Dedifferentiated amniotic fluid mesenchymal stem cell (primary cell): ENCODE measurements at regions not wholly inside any gene's neighbourhood (a gene's known extent, or its start where the extent isn't known, plus 50 kb on each side); places are given as distances from the start of the nearest gene placed in this dataset.
"Not testable (repeated sequence)": the region's sequence is repeated elsewhere in the genome, so short reads cannot be mapped to it uniquely, and the experiment has no call there.

Source experiments
- DNase-seq: peaks from one replicate; pipeline ENCODE4 v3.0.0-alpha.2; 2016; ENCODE audit errors: extremely low spot score

DNA sequence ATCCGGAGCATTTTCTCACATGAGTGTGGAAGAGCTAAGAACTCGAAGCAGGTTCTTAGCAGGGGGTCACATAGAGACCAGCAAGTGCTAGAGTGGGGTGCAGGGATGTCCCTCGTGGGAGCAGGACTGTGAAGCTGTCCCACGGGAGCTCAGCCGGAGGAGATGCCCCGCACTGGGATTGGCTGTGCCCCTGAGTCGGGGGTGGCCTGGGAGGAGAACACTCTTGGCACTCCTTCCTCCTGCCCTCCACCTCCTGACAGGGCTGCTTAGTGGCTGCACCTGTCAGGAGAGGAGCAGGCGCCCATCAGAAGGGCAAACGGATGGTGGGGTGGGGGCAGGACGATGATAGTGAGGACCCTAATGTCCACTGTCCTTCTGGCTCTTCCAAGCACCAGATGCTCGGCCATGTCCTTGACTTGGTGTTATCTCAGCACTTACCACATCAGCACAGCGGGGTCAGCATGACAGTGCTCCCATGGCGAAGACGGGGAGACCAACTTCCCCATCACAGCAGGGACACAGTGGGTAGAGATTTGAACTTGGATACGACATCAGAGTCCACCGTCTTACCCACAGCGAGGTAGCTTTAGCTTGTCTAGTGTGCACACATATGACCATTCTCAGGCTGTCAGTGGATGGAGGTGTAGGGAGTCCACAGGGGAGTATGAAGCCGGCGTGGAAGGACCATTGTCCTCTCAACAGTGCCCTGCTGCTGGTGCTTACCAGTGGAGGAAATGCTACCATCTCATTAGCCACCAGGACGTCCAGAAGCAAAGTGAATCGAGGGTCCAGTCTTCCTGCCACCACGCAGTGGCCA, 142.5 kb upstream of the SHH start:
- DNase-seq: no peak

DNA sequence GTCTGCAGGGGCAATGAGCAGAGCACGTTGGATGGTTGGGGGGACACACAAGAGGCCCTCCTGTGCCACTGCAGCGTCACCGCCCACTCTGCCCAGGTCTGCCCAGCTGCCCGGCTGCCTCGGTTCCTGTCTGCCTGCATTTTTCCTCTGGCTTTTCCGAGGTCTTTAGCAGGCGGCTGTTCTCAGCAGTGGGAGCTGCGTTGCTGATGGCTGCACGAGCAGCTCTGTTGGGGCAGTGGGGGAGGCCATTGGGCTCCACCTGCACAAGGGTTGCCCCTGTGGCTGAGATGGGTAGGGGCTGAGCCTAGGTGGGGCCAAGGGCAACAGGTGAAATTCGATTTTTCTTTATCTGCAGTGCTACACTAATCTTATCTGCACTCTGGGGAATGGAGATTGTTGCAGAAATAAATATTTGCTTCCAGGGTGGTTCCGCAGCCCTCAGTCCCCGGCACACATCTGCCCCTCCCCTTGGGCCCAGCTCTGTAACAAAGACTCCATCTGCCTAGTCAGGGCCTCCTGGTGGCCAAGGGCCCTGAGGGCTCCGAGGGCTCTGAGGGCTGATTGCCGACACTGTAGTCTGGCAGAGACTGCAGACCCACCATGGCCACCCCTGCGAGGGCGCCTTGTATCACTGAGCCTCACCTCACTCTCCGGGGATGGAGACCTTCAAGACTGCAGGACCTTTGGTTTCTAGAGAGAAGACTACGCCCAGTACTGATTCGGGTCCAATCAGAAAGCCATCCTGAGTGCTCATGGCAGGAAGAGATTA, 141.7 kb upstream of the SHH start:
- no peak for DNase-seq

DNA sequence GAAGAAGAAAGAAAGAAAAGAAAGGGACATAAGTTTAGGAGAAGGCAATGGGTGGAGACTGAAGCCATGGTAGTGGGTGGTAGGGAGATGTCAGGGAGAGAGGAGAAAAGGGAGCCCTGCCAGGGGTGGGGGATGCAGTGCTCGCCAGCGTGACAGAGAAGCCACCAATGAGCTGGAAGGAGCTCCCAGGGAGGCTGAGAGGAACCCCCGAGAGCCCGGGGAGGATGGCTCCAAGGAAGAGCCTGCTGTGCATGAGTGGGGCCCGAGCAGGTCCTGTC, 141.2 kb upstream of the SHH start:
- DNase-seq: no peak

DNA sequence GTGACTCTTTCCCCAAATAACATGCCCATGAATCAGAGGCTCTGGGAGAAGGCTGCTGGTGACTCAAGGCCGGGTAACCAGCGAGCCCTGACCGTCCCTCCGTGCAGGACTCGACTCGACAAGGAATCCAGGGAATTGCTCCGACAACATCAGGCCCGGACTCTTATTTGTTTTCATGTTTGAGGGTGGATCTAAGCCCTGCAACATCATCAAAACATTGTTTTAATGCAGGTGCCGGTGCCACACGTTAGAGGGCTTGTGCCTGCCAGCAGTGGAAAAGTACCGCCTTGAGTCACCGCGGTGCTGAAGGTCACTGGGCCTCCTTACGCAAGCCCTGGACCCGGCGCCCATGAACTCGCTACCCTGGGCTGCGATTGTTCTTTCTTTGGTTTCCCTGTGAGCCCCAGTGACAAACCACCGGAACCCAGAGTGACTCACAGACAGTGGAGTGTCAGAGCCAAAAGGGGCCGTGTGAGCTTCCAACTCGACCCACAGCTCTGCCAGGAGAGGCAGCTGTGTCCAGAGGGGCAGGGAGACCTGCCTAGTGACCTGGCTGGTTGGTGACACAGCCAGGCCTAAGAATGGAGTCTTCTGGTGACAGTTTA, 139.4 kb upstream of the SHH start:
- DNase-seq: no peak

DNA sequence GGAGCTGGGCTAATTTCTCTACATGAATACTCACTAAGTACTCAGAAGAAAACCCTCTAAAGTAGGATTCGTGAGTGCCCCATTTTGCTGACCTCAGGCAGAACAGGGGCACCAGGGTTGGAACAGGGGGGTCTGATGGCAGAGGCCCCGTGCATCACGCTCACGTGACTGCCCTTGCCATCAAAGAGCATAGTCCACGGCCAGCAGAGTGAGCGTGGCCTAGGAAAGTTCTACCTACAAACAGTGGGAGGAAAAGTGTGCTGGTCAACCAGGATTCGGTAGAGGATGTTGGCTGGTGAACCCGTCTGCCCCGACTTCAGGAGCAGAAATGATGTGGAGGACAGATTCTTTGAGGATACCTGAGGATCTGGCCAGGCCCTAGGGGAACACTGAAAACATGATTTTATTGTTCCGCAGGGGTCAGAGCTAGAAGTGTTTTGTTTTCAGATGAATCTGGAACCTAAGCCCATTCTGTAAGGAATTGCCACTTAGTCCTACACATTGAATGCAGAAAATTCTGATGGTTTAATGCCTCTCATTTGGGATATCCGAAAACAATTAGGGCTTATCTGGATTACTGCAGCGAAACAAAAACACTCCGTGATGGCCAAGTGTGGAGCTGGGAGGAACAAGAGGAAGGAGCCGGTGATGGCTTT, 138.8 kb upstream of the SHH start:
- DNase-seq: no peak

DNA sequence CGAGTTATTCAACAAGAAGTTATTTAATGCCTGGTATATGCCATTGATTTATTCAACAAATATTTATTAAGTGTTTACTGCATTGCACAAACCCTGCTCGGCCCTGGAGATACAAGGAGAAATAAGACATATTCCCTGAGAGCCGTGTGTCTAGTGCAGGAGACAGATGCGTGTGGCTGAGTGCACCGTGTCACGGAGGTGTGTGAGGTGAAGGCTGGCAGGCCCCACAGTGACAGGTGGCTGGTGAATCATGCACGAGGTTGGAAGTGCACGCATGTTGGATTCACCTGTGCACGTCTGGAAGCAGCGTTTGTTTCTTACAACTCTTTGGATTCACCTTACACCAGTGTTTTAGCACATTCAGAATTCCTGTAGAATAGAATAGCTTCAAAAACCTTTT, 136.6 kb upstream of the SHH start:
- DNase-seq: no peak

DNA sequence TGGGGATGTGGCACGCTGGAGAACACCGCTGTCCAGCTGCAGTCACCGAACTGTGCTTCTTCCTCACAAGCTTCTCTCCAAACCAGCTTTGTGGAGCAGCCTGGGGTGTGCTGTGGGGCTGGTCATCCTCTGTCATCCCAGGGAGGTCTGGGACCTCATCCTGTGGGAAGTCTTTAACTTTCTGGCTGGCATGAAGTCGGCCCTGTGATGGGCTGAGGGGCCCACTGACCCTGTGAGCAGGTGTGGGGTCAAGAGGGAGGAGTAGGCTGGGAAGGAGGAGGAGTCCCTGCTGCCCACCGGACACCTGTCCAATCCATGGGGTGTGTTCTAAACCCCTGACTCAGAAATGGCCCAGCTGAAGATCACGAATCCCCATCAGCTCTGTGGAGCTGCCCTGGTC, 136.2 kb upstream of the SHH start:
- no peak for DNase-seq

DNA sequence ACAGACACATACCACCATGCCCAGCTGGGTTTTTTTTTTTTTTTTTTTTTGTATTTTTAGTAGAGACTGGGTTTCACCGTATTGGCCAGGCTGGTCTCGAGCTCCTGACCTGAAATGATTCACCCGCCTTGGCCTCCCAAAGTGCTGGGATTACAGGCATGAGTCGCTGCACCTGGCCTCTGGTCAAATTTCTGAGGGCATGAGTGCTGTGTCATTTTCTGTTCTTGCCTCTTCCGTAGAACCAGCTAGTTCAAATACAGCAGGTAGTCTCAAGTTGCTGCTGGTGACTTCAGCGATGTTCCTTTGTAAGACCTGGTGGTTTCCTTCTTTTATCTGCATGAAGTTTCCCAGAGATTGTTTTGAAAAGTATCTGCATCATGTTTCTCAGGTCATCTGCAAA, 134.8 kb upstream of the SHH start:
- DNase-seq: no peak

DNA sequence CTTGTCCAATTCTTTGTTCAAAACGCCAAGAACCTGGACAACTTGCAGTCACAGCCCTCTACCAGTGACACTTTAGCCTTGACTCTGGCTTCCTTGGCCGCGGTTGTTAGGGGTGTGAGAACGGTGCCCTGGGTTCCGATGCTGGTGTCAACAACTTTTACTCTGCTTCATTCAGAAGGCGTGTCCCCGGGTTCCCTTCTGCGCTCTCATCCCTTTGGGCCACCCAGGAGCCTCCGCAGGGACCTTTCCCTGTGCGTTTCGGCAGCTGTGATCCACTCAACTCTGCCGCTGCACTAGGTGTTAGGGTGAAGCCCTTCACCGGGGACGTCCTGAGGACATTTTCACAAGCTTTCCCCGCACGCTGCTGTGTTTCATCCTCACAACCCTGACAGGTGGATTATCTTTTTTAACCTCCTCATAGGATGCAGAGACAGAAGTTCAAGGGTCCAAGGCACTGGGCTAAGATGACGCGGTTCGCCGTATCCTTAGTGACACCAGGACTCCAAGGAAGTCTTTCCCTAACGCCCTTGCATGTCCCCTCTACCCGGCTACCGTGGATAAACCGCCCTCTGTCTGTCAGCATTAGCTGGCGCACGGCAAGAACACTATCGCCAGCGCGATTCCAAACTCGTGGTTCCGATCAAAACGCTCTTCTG, 133.5 kb upstream of the SHH start:
- no peak for DNase-seq

DNA sequence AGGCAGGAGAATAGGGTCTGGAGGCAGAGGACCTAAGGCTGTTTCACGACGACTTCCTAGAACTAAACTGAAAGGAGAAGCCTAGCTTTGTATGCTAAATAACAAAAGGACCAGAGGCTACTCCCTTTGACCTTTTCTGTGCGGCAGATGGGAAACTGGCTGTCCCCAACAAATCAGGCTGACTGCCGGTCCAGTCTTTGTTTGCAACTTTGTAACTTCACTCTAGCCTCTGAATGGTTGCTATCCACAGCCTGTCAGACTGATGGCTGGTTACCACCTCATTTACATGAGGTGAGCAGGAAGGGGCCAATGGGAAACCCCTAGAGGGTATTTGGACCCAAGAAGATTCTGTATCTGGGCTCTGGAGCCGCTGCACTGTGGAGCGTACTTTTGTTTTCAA, 132.6 kb upstream of the SHH start:
- no peak for DNase-seq

DNA sequence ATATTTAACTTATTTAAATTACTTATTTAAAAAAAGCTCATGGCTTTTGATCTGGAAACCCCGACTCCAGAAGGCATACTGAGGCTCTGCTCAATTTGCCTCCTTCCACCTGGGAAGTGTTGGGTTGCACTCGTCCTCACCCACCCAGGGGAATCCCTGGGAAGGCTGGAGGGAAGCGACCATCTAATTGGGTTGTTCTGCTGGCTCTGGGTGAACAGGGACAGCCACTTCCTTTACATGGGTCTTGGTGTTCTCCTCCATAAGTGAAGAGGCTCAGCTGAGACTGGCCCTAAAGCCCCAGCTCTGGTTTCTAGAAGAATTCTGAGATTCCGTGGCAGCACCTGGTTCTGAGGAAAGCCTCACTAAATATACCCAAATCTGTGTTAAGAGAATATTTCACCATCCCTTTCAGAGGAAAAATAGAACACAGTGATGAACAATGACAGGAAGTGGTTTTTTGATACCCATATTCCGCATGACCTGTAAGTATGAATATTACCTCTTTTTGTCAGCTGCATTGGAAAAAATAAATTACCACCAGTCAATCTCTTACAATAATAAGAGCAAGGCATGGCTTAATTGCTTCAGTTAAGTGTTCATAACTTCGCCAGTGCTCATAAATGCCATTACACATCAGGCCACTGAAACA, 131.1 kb upstream of the SHH start:
- DNase-seq: no peak

DNA sequence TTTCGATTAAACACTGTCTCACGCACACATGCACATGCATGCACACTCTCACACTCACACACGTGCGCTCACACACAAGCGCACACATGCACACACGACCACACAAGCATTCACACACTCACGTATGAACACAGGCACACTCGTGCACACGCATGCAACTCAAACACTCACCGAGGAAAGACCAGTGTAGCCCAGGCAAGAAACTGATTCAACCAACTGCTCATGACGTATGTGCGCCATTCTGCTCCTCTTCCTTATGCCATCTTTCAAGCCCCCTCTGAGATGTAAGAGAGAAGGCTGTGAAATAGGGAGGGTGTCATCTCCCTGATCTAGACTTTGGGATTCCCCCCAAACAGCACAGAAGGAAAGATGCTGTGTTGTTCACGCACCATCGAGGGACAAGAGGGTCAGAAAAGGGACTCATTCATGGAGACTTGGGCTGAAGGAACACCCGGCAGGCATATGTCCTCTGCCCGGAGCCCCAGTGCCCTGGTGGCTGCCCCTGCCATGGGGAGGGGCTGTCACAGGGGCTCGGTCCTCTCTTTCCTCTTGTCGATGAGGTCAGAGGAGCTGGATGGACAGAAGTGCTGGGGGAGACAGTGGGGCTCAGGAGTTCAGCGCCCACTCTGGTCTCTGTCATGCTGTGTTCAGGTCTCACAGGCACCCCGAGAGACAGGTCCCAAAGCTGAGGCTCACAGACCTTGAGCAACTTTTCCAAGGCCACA, 130.1 kb upstream of the SHH start:
- DNase-seq: no peak

DNA sequence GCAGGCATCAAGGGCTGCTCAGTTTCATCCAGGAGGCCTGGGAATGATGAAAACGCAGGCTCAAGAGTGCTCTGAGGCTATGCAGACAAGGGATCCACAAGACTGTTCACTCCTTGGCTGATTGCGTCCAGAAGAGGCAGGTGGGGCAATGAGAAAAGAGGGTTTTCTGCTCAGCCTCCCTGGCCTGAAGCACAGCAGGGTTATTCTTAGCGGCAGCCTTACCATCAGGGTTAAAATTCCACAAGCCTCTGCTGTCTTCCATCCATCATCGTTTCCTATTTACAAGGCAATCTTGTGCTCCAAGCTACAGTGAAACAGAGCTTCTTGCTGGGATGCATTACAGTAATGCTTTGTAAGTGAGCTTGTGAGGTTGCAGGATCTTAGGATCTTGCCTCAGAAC, 129.4 kb upstream of the SHH start:
- no peak for DNase-seq

DNA sequence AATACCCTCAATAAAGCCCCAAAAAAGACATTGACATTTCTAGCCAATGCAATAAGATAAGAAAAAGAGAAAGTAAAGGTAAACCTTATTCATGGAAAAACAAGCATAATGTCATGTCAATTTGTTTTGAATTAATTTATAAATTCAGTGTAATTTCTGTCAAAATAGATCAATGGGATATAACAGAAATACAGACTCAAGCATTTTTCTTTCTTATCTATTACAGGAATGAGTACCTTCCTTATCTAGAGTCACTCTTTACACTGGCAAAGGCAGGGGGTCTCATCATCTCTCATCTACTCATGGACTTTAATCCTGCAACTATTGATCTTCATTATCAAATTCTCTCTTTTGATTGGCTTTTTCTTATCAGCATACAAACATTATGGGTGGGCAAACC, 127.1 kb upstream of the SHH start:
- no peak for DNase-seq

DNA sequence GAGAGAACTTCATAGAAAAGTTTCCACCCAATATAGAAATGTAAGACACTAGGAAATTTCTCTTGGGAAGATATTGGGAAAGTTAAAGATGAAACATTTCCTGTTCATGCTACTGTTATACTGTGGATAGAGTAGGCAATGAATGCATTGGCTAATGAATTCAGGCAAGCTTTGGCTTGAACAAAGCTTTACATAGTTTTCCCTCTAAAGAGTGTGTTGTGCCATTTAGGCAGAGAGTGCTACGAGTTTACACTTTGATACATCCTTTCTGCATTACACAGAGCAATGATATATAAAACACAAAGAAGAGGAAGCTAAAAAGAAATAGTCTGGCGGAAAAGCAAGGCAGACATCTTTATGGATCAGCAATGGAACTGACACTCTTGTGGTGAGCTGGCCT, 125.9 kb upstream of the SHH start:
- no peak for DNase-seq

DNA sequence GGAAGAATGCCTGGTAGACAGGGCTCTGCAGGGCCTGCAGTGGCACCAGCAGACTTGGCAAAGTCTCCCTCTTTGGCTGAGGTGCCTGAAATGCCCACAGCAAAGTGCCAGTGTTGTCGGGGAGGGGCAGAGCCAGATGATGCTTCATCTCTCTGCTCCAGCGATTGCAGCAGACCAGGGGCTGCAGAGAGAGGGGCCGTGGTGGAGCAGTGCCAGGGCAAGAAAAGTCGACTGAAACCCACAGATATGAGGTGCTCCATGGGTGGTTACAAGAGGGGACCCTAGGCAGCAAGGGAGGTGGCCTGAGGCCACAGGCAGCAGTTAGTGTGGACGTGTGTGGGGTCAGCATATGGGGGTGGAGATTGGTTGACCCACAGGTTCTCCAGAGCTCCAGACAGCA, 123.5 kb upstream of the SHH start:
- no peak for DNase-seq

DNA sequence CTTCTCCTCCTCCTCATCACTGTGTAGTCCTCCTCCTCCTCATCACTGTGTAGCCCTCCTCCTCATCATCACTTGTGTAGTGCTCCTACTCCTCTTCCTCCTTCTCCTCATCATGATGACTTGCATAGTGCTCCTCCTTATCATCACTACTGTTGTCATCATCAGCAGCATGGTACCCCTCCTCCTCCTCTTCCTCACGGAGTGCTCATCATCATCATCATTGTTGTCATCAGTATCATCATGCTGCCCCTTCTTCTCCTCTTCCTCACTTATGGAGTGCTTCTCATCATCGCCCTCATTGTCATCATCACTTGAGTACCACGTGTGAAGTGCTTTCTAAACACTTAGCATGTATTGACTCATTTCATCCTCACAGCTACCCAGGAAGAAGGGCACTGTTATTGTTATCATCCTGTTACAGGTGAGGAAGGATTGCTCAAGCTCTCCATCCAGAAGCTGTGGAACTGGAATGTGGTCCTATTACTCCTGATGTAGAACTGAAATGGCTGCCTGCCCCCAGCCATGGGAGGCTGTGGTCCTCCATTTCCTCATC, 122.8 kb upstream of the SHH start:
- no peak for DNase-seq

DNA sequence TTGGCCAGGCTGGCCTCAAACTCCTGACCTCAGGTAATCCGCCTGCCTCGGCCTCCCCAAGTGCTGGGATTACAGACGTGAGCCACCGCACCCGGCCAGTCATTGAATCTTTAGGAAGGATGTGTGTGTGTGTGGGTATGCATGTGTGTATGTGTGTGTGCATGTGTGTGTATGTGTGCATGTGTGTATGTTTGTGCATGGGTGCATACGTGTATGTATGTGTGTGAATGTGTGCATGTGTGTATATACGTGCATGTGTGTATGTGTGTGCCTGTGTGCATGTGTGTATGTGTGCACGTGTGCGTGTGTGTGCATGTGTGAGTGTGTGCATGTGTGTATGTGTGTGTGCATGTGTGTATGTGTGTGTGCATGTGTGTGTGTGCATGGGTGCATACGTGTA, 120.1 kb upstream of the SHH start:
- DNase-seq: not testable (repeated sequence)

DNA sequence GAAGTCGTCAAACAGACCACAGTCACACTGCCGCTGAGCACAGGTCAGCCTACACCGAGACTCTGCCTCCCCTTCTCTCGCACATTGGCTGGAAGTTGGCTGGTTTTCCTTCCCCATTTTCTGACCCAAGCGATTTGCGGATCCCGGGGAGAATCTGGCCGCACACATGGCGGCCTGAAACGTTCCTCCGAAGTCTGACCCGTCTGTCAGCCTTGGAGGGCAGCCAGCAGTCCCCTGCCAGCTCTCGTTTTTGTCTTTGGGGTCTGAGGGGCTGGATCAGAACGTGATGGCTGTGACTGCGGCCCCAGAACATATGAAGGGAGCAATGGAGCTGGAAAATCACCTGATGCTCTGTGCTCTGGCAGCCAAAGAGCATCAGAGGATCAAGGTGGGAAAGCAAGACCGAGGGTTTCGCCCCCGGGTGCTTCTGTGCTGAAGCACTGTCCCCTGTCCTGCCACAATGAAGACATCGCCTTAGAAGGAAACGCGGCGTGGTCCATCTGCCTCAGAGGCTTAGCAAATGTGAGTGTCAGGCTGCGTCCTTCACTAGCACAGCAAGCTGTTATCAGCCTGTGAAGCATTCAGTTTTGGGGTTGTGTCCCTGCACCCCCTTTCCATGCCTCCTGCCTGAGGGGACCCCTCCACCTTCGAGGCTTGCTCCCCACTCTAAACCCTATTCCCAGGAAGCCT, 119.3 kb upstream of the SHH start:
- no peak for DNase-seq

DNA sequence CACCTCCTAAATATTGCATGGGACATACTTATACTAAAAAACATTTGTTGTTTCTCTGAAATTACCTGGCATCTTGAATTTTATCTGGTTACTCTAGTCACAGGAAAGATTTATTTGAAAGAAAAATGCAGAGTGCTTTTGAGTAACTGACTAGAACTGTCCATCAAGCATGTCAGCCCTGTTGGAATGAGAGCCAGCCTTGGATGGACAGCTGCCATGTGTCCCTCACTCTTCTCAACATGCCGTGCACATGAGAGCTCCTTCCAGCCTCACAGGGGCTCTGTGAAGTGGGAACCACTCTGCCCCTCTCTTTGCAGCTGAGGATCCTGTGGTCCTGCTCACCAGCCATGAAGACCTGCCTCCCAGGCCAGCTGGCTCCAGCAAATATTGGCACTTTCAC, 118.3 kb upstream of the SHH start:
- no peak for DNase-seq
